Body of pancreas (tissue), 4 donors: ENCODE measurements at regions not wholly inside any gene's neighbourhood (a gene's known extent, or its start where the extent isn't known, plus 50 kb on each side); places are given as distances from the start of the nearest gene placed in this dataset.

Experiments
- CTCF ChIP-seq, 7 experiments: fragments of 450-650 bp in 4 of 7; fragments of 200-600 bp in 3 of 7; sonication (generic) in 3 of 7; IDR thresholded peaks; one replicate each; pipeline ENCODE4 v1.5.1; 2016 to 2019; ENCODE audit warnings: antibody characterized with exemption in 7 of 7
- POLR2A ChIP-seq, 3 donors: fragments of 450-650 bp; IDR thresholded peaks; one replicate each; pipeline ENCODE4 v1.6.1; 2016; ENCODE audit warnings: antibody characterized with exemption in 3 of 3, mild to moderate bottlenecking in 2 of 3

- TF ChIP-seq CTCF (IDR thresholded peaks at IDR 0.05) (no peak), POLR2A (IDR thresholded peaks at IDR 0.05) (no peak)
Observed at GRCh38 chr17:77465358-77466041, 324.7 kb downstream of the SEC14L1 start.
